Lower leg skin (tissue), 3 donors: ENCODE measurements at regions not wholly inside any gene's neighbourhood (a gene's known extent, or its start where the extent isn't known, plus 50 kb on each side); places are given as distances from the start of the nearest gene placed in this dataset.

ENCODE experiments used
- CTCF ChIP-seq, 3 donors: fragments of 450-650 bp; IDR thresholded peaks; one replicate each; pipeline ENCODE4 v1.5.1; 2016; ENCODE audit warnings: antibody characterized with exemption in 3 of 3, mild to moderate bottlenecking in 3 of 3, moderate library complexity in 2 of 3
- POLR2A ChIP-seq, 2 donors: fragments of 450-650 bp; IDR thresholded peaks; one replicate each; pipeline ENCODE4 v1.6.1; 2016 to 2017; ENCODE audit warnings: antibody characterized with exemption in 2 of 2, mild to moderate bottlenecking in 1 of 2, moderate library complexity in 1 of 2

- no peak for TF ChIP-seq CTCF (IDR thresholded peaks at IDR 0.05)
- no peak for TF ChIP-seq POLR2A (IDR thresholded peaks at IDR 0.05)
Observed at GRCh38 chr3:53969086-53969485, 77.4 kb upstream of the SELENOK start.
